Gastrocnemius medialis (tissue), 4 donors: ENCODE measurements at regions not wholly inside any gene's neighbourhood (a gene's known extent, or its start where the extent isn't known, plus 50 kb on each side); places are given as distances from the start of the nearest gene placed in this dataset.

Experiments
- CTCF ChIP-seq, 5 experiments: fragments of 450-650 bp in 3 of 5; fragments of 200-600 bp in 2 of 5; sonication (generic) in 2 of 5; IDR thresholded peaks in 4 of 5; conservative IDR thresholded peaks in 1 of 5; 1 replicate in 4 of 5; 2 replicates in 1 of 5; pipeline ENCODE4 v1.5.1; 2016 to 2019; ENCODE audit warnings: antibody characterized with exemption in 5 of 5, mild to moderate bottlenecking in 3 of 5, moderate library complexity in 3 of 5
- POLR2A ChIP-seq, 2 donors: fragments of 450-650 bp; IDR thresholded peaks; one replicate each; pipeline ENCODE4 v1.6.1; 2017; ENCODE audit warnings: antibody characterized with exemption in 2 of 2, mild to moderate bottlenecking in 2 of 2, moderate library complexity in 2 of 2

- TF ChIP-seq CTCF (IDR thresholded peaks at IDR 0.05 in 4 of 5, conservative IDR thresholded peaks at IDR 0.05 in 1 of 5) (no peak), POLR2A (IDR thresholded peaks at IDR 0.05) (no peak)
These were observed 79.4 kb upstream of the POU3F1 start for GRCh38 chr1:38125837-38126520.
